ENCODE measurements at regions not wholly inside any gene's neighbourhood (a gene's known extent, or its start where the extent isn't known, plus 50 kb on each side); places are given as distances from the start of the nearest gene placed in this dataset.

- H3K36me3 ChIP-seq, result peaks cover 0 to 8% of the 10 kb centered on the region in 2 donors
- no peaks in the 10 kb centered on the region for H3K4me1 ChIP-seq
- TF ChIP-seq CTCF (IDR thresholded peaks at IDR 0.05), result no peak
- no peak for TF ChIP-seq POLR2AphosphoS5 (IDR thresholded peaks at IDR 0.05; ENCODE audit: insufficient read depth in 1 of 2, low read depth in 1 of 2)
- no peak for TF ChIP-seq POLR2A (IDR thresholded peaks at IDR 0.05)
- no peak overlapping the region for H3K27ac ChIP-seq
- no peaks in the 10 kb centered on the region for H3K9me3 ChIP-seq
- no peak for DNase-seq (ENCODE audit: extremely low spot score in 2 of 2)
- H3K4me3 ChIP-seq, result no peak overlapping the region
- intact Hi-C loops (cut with DNase I), result no loop called here
- no peaks in the 10 kb centered on the region for H3K27me3 ChIP-seq
Measured at GRCh38 chr22:25383278-25383820, 163.9 kb downstream of the CRYBB2 start.

GRCh38 chr22:25383892-25384291, 164.5 kb downstream of the CRYBB2 start:
- H3K36me3 ChIP-seq, result peaks cover 0 to 8% of the 10 kb centered on the region in 2 donors
- peaks cover 5% of the 10 kb centered on the region for H3K4me1 ChIP-seq
- no peak for TF ChIP-seq POLR2A (IDR thresholded peaks at IDR 0.05)
- TF ChIP-seq CTCF (IDR thresholded peaks at IDR 0.05), result no peak
- TF ChIP-seq POLR2AphosphoS5 (IDR thresholded peaks at IDR 0.05; ENCODE audit: insufficient read depth in 1 of 2, low read depth in 1 of 2), result no peak
- no peaks in the 10 kb centered on the region for H3K27me3 ChIP-seq
- no peaks in the 10 kb centered on the region for H3K9me3 ChIP-seq
- intact Hi-C loops (cut with DNase I), result no loop called here
- no peak for DNase-seq (ENCODE audit: extremely low spot score in 2 of 2)
- H3K4me3 ChIP-seq, result no peak overlapping the region
- H3K27ac ChIP-seq, result no peak overlapping the region

- Histone ChIP-seq H3K9me3 (no peaks in the 10 kb centered on the region), H3K4me1 (peaks cover 17% of the 10 kb centered on the region), H3K27ac (no peak overlapping the region), H3K36me3 (no peaks in the 10 kb centered on the region), H3K27me3 (no peaks in the 10 kb centered on the region), H3K4me3 (no peak overlapping the region)
- DNase-seq (ENCODE audit: extremely low spot score in 2 of 2), result no peak
- intact Hi-C loops (cut with DNase I), result no loop called here
- TF ChIP-seq POLR2A (IDR thresholded peaks at IDR 0.05), result no peak
Measured at GRCh38 chr22:25386538-25386884, 167.1 kb downstream of the CRYBB2 start.

- Histone ChIP-seq H3K4me1 (peaks cover 17% of the 10 kb centered on the region), H3K36me3 (no peaks in the 10 kb centered on the region), H3K4me3 (no peak overlapping the region), H3K27me3 (no peaks in the 10 kb centered on the region), H3K9me3 (no peaks in the 10 kb centered on the region), H3K27ac (no peak overlapping the region)
- intact Hi-C loops (cut with DNase I), result no loop called here
- no peak for DNase-seq (ENCODE audit: extremely low spot score in 2 of 2)
- TF ChIP-seq CTCF (IDR thresholded peaks at IDR 0.05), result no peak
- no peak for TF ChIP-seq POLR2AphosphoS5 (IDR thresholded peaks at IDR 0.05; ENCODE audit: insufficient read depth in 1 of 2, low read depth in 1 of 2)
- no peak for TF ChIP-seq POLR2A (IDR thresholded peaks at IDR 0.05)
Measured at GRCh38 chr22:25388415-25388814, 169.0 kb downstream of the CRYBB2 start.

- no peak overlapping the region for H3K4me3 ChIP-seq
- H3K4me1 ChIP-seq, result peaks cover 17% of the 10 kb centered on the region
- no peak for DNase-seq (ENCODE audit: extremely low spot score in 2 of 2)
- no peaks in the 10 kb centered on the region for H3K9me3 ChIP-seq
- intact Hi-C loops (cut with DNase I), result no loop called here
- H3K27me3 ChIP-seq, result no peaks in the 10 kb centered on the region
- no peak for TF ChIP-seq CTCF (IDR thresholded peaks at IDR 0.05)
- TF ChIP-seq POLR2AphosphoS5 (IDR thresholded peaks at IDR 0.05; ENCODE audit: insufficient read depth in 1 of 2, low read depth in 1 of 2), result no peak
- TF ChIP-seq POLR2A (IDR thresholded peaks at IDR 0.05), result no peak
- no peaks in the 10 kb centered on the region for H3K36me3 ChIP-seq
- H3K27ac ChIP-seq, result no peak overlapping the region
Measured at GRCh38 chr22:25388866-25389540, 169.6 kb downstream of the CRYBB2 start.

Measured in vagina (tissue), 2 donors.